NCI-H1694 (cell line): ENCODE measurements at regions not wholly inside any gene's neighbourhood (a gene's known extent, or its start where the extent isn't known, plus 50 kb on each side); places are given as distances from the start of the nearest gene placed in this dataset.

Experiments
- DNase-seq: peaks from one replicate; lab custom pipeline; 2025; lab: John Stamatoyannopoulos, UW

GRCh38 chr12:93043192-93043876 lies 114.2 kb upstream of the EEA1 start:
- DNase-seq: no peak

DNA sequence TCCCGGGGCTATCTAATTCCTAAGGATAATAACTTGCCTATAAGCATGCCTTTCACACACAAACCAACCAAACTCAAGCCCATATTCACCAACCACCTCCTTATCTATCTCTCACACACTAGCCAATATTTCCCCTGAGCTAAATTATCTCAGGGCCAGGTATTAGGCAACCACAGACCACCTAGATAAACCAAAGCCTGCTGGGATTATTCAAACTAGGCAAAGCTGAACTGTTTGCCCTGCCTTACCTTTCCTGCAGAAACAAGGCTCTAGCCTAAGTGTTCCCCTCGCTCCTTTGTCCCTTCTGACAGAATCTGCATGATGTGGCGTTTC lies 114.7 kb upstream of the EEA1 start:
- no peak for DNase-seq

DNA sequence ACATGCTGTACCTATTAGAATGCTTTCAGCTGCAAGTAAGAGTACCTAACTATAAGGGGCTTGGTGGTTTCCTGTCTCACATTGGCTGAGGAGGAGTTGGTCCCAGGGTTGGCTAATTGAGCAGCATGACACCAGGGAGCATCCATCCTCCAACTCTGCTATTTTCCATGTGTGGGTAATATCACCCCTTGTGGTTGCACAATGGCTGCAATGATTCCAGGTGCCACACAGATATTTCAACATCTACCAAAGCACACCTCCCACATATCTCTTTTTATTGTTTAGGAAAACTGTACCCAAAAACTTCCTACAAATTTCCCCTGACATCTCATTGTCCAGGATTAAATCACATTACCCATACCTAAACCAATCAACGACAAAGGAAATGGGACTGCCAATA lies 118.0 kb upstream of the EEA1 start:
- DNase-seq: no peak

DNA sequence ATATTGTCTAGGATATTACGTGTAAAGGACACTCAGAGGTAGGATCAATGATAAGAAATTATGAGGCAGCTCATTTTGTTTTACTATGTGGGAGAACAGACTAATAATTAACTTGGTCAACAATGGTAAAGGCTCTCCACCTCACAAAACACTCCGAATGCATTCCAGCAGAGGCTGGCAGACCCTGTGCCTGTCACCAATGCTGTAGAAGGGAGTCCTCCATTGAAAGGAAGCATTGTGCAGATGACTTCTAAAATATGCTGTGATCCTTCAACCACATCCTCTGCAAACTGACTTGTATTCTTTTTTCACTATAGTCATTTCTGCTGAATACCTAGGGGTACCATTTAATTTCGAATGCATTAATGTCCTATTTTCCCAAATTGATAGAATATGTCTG lies 119.6 kb upstream of the EEA1 start:
- DNase-seq: no peak

- no peak for DNase-seq
These were observed 121.1 kb upstream of the EEA1 start for GRCh38 chr12:93050026-93050747.

DNA sequence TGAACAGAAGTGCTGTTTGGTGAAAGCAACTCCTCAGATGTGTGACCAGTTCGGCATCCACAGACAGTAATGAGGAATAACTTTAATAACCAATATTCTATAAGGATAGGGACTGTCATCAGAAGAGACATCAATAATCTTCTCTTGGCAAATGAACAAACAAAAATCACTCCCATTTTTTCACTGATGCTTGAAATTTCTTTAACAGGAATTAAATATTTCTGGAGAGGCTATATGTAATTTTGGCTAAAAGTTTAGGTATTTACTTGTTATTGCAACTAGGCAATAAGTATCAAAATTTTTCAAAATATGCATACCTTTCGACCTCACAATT lies 121.6 kb upstream of the EEA1 start:
- DNase-seq: no peak

DNA sequence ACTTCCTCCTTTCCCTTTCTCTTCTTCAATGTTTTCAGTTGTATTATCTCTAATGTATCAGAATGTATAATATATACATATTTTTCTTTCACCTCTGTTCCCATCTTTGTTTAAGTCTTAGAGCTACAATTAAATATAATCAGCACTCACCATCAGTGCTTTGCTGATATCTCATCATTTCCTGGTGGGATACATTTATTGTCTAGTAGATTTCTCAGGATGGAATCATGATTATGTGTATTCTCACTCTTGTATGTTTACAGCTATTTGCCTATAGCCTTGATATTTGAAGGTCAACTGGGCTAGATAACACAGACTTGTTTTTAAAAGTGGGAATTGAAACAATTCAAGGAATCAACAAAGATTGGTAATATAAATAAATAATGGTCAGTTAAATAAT lies 124.9 kb upstream of the EEA1 start:
- DNase-seq: no peak

DNA sequence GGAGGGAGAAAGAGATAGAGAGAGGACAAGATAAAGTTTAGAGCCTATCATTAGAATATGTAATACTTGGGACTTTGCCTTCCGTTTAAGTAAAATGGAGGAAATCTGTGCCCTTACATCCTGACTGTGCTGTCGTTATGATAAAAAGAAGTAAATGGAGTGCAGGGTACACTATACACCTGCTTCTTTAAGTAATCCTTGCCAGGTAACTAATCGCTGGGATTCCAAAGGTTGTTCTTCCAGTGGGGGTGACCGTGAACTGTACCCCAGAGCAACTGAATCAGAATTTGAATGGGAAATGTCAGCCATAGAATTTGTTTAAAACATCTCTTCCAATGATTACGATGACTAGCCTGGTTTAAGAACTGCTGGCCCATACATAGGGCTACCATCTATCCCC lies 126.1 kb upstream of the EEA1 start:
- no peak for DNase-seq

- no peak for DNase-seq
These were observed 128.0 kb upstream of the EEA1 start for GRCh38 chr12:93056971-93057535.

DNA sequence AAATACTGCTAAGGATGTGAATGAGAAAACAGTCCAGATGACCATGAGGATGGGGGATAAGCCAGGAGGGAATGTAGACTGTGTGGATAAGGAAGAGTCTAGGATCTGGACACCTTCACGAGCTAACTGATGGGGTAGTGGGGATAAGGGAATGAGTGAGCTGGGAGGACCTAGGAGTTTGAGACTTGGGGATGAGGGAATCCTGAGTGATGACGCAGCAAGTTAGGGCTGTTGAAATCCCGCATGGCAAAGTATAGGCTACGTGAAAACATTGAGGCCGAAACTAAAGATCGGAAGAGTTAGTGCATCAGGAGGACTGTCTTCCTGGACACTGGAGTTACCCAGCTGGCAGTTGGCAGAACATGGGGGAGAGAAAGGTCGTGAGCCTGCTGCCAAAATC lies 129.2 kb upstream of the EEA1 start:
- no peak for DNase-seq

DNA sequence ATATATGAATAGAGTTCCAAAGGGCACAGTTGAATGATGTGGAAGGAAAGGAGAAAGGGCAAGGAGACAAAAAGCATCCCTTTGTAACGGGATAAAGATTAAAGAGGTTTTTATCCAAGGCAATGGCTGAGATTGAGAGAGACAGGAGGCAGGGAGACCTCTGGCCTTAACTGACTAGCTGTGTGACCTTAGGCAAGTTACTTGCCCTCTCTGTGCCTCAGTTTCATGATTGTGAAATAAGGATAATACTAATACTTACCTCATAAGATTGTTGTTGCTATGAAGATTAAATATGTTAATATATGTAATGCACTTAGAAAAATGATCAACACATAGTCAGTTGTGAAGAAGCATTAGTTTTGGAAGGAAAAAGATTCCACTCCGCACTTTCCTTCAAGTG lies 130.2 kb upstream of the EEA1 start:
- DNase-seq: no peak

DNA sequence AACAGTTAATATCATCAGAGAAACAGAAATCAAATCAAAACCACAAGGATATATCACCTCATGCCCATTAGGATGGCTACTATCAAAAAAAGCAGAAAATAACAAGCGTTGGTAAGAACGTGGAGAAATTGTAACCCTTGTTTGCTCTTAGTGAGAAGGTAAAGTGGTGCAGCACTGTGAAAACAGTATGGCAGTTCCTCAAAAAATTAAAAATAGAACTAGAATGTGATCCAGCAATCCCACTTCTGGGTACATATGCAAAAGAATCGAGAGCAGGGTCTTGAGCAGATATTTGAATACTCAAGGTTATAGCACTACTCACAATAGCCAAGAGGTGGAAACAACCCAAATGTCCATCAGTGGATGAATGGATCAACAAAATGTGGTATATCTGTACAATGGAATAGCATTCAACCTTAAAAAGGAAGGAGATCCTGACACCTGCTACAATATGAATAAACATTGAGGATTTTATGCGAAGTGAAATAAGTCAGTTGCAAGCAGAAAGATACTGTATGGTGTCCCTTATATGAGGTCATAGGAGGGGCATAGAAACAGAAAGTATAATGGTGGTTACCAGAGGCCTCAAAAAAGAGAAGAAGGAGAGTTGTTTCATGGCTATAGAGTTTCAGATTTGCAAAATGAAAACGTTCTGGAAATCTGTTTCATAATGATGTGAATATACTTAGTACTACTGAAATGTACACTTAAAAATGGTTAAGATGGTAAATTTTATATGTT lies 131.0 kb upstream of the EEA1 start:
- no peak for DNase-seq

GRCh38 chr12:93060666-93061472 lies 131.8 kb upstream of the EEA1 start:
- peak; percentile 42 for DNase-seq

GRCh38 chr12:93061473-93062419 lies 132.7 kb upstream of the EEA1 start:
- peak; percentile 61 for DNase-seq

DNA sequence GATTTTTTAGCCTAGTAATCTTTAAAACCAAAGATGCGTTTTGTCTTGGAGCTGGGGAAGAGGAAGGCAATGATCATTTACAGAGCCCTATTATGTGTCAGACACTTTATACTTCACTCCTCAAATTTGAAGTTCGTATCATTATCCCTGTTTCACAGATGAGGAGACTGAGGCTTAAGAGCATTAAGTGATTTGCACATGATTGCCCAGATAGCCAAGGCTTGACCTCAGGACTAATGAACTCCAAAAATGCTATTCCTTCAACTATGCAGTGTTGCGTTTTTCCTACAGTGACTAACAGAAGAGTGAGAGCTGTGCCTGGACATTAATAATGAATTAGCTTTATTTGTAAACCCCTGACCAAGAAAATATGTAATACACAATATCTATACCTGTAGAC lies 136.8 kb upstream of the EEA1 start:
- DNase-seq: no peak

- no peak for DNase-seq
These were observed 143.2 kb upstream of the EEA1 start for GRCh38 chr12:93072340-93072739.

DNA sequence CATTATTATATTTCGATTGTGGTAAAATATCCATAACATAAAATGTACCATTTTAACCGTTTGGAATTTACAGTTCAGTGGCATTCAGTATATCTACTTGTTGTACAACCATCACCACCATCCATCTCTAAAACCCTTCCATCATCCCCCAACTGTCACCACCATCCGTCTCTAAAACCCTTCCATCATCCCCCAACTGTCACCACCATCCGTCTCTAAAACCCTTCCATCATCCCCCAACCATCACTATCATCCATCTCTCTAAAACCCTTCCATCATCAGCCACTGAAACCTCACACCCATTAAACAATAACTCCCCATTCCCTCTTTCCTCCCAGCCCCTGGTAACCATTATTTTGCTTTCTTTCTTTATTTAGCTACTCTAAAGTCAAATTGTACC lies 144.2 kb upstream of the EEA1 start:
- DNase-seq: no peak

DNA sequence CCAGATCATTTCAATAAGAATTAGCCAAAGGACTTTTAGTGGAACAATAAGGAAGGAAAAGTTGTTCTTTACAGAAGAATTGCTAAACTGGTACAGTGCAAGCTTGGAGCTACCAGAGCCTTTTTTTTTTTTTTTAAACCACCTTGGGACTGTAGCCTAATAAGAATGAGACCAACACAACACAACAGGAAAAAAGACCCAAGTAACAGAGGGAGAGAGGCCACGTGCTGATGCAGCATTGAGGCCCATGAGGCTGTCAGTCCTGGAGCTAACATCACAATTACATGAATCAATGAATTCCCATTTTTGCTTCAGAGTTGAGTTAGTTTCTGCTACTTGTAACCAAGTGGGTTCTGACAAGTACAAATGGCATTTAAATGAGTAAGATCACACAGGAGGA lies 149.0 kb upstream of the EEA1 start:
- no peak for DNase-seq

DNA sequence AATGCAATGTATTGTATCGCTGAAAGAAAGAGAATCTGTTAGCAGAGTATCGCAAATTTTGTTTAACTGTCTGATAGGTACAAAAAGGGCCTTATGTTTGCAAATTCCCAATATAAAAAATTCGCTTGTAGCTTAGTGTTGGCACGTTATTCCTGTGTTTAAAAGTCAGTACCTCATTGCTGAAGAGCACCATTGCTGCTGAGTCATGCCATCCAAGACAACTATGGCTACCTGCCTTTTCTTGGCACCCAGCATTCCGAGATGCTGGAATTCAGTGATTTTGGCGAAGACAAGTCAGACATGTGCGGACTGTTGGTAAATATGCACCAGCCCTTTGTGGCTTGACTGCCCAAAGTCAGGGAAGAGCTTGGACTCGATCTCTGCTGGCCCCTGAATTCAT lies 149.5 kb upstream of the EEA1 start:
- DNase-seq: no peak

DNA sequence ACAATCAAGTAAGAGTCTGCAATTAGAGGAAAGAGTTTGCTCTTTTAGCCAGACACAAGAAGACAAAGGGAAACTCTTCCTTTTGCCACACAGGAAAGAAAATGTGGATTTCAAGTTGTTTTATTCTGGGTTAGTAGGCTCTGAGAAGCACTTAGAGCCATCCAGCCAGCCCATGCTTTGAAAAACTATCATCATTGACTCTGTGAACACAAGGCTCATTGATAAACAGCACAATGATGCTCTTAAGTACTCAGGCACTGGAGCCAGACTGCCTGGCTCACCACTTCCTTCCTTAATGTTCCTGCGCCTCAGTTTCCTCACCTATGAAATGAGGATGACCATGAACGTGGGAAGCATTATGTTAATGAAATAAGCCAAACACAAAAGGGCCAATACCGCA lies 150.2 kb upstream of the EEA1 start:
- no peak for DNase-seq

GRCh38 chr12:93079976-93080375 lies 150.9 kb upstream of the EEA1 start:
- no peak for DNase-seq
